ENCODE measurements at regions not wholly inside any gene's neighbourhood (a gene's known extent, or its start where the extent isn't known, plus 50 kb on each side); places are given as distances from the start of the nearest gene placed in this dataset.

DNA sequence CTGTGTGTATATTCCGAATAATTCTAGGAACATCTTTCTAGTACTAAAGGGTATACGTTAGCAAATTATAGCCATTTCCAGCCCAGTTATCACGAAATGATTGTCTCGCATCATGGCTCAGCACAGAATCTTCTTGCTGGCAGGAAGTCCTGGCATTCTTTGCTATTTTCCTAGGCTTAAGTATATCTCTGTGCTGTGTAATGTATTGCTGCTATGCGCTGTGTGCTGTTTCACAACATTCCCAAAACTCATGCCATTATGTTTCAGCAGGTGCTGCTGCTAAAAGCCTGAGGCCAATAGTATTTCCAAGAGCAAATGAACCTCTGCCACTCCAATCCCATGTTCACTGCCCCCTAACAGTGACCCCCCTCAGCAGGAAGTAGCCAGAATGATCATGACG, 62.9 kb upstream of the ZNF92 start:
- TF ChIP-seq, protein P1, sequence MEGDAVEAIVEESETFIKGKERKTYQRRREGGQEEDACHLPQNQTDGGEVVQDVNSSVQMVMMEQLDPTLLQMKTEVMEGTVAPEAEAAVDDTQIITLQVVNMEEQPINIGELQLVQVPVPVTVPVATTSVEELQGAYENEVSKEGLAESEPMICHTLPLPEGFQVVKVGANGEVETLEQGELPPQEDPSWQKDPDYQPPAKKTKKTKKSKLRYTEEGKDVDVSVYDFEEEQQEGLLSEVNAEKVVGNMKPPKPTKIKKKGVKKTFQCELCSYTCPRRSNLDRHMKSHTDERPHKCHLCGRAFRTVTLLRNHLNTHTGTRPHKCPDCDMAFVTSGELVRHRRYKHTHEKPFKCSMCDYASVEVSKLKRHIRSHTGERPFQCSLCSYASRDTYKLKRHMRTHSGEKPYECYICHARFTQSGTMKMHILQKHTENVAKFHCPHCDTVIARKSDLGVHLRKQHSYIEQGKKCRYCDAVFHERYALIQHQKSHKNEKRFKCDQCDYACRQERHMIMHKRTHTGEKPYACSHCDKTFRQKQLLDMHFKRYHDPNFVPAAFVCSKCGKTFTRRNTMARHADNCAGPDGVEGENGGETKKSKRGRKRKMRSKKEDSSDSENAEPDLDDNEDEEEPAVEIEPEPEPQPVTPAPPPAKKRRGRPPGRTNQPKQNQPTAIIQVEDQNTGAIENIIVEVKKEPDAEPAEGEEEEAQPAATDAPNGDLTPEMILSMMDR (IDR thresholded peaks at IDR 0.05) = no peak
- no peak for TF ChIP-seq EZH2 (IDR thresholded peaks at IDR 0.05; ENCODE audit: borderline replicate concordance, insufficient read depth, low read depth, low read length, poor library complexity, severe bottlenecking)

Data from B cell (primary cell).